Superior temporal gyrus (tissue), 1 donor: ENCODE measurements at regions not wholly inside any gene's neighbourhood (a gene's known extent, or its start where the extent isn't known, plus 50 kb on each side); places are given as distances from the start of the nearest gene placed in this dataset.
"Not testable (repeated sequence)": the region's sequence is repeated elsewhere in the genome, so short reads cannot be mapped to it uniquely, and the experiment has no call there.

Experiments
- DNase-seq: peaks from one replicate; pipeline ENCODE4 v3.0.0-alpha.2; 2016; ENCODE audit errors: extremely low spot score

- no peak for DNase-seq
Measured at GRCh38 chr7:91355695-91356435, 91.6 kb downstream of the FZD1 start.

GRCh38 chr7:91356915-91357314, 92.7 kb downstream of the FZD1 start:
- DNase-seq, result no peak

- no peak for DNase-seq
Measured at GRCh38 chr7:91357379-91357778, 93.1 kb downstream of the FZD1 start.

GRCh38 chr7:91357901-91358300, 93.7 kb downstream of the FZD1 start:
- no peak for DNase-seq

GRCh38 chr7:91358303-91358702, 94.1 kb downstream of the FZD1 start:
- no peak for DNase-seq

- not testable (repeated sequence) for DNase-seq
Measured at GRCh38 chr7:91365097-91365496, 100.9 kb downstream of the FZD1 start.

- no peak for DNase-seq
Measured at GRCh38 chr7:91366091-91366490, 101.9 kb downstream of the FZD1 start.

- no peak for DNase-seq
Measured at GRCh38 chr7:91367812-91368578, 103.8 kb downstream of the FZD1 start.

GRCh38 chr7:91372323-91372722, 108.1 kb downstream of the FZD1 start:
- DNase-seq, result no peak

GRCh38 chr7:91373111-91373800, 109.0 kb downstream of the FZD1 start:
- DNase-seq, result no peak

- no peak for DNase-seq
Measured at GRCh38 chr7:91374321-91374989, 110.2 kb downstream of the FZD1 start.

- DNase-seq, result no peak
Measured at GRCh38 chr7:91375378-91375777, 111.1 kb downstream of the FZD1 start.

- no peak for DNase-seq
Measured at GRCh38 chr7:91378131-91378530, 113.9 kb downstream of the FZD1 start.

- DNase-seq, result no peak
Measured at GRCh38 chr7:91379236-91379635, 115.0 kb downstream of the FZD1 start.

- DNase-seq, result no peak
Measured at GRCh38 chr7:91379991-91380390, 115.8 kb downstream of the FZD1 start.

GRCh38 chr7:91383053-91383904, 119.0 kb downstream of the FZD1 start:
- DNase-seq, result no peak

- no peak for DNase-seq
Measured at GRCh38 chr7:91383905-91384274, 119.7 kb downstream of the FZD1 start.

- DNase-seq, result not testable (repeated sequence)
Measured at GRCh38 chr7:91394757-91395156, 130.5 kb downstream of the FZD1 start.

GRCh38 chr7:91395313-91395712, 131.1 kb downstream of the FZD1 start:
- not testable (repeated sequence) for DNase-seq

GRCh38 chr7:91397096-91397495, 132.9 kb downstream of the FZD1 start:
- no peak for DNase-seq

- no peak for DNase-seq
Measured at GRCh38 chr7:91397612-91398011, 133.4 kb downstream of the FZD1 start.
